K562 (cell line): ENCODE measurements at regions not wholly inside any gene's neighbourhood (a gene's known extent, or its start where the extent isn't known, plus 50 kb on each side); places are given as distances from the start of the nearest gene placed in this dataset.

Source experiments
- ATF7 ChIP-seq: fragments of 450-650 bp; IDR thresholded peaks from 2 replicates; pipeline ENCODE4 v1.7.1; 2014; ENCODE audit warnings: mild to moderate bottlenecking, moderate library complexity
- CBFB ChIP-seq: sonication (generic); formaldehyde crosslinking; IDR thresholded peaks from 2 replicates; pipeline ENCODE4 v1.4.0; 2020; ENCODE audit warnings: mild to moderate bottlenecking, missing genetic modification reagents
- CCNT2 ChIP-seq: IDR thresholded peaks from 2 replicates; pipeline ENCODE4 v1.6.1; 2011; ENCODE audit warnings: borderline replicate concordance, low read depth, mild to moderate bottlenecking, moderate library complexity, mixed read lengths, low read length; ENCODE audit not compliant: insufficient read length; ENCODE audit errors: extremely low read depth
- CEBPB ChIP-seq: fragments of 450-650 bp; IDR thresholded peaks from 2 replicates; pipeline ENCODE4 v1.6.1; 2016; ENCODE audit warnings: missing genetic modification characterization, missing compliant biosample characterization
- DIDO1 ChIP-seq: fragments of 450-650 bp; IDR thresholded peaks from 2 replicates; pipeline ENCODE4 v1.6.1; 2016; ENCODE audit warnings: low read depth, missing biosample characterization, missing genetic modification characterization
- E2F5 ChIP-seq: sonication (generic); formaldehyde crosslinking; IDR thresholded peaks from 2 replicates; pipeline ENCODE4 v1.8.0; 2022; ENCODE audit warnings: mild to moderate bottlenecking, missing genetic modification reagents
- E2F6 ChIP-seq, 2 experiments: IDR thresholded peaks; 2 replicates each; pipeline ENCODE4 v1.6.1; 2011; ENCODE audit warnings: borderline replicate concordance in 1 of 2, control low read depth in 1 of 2, low read depth in 1 of 2, low read length in 1 of 2, mild to moderate bottlenecking in 1 of 2, mixed read lengths in 1 of 2, moderate library complexity in 1 of 2; ENCODE audit not compliant: insufficient read depth in 1 of 2, insufficient read length in 1 of 2, poor library complexity in 1 of 2, severe bottlenecking in 1 of 2; ENCODE audit errors: extremely low read depth in 1 of 2
- EP300 ChIP-seq: IDR thresholded peaks from 2 replicates; pipeline ENCODE4 v1.6.1; 2012; ENCODE audit warnings: low read length, improper control_type of control experiment
- GABPB2 ChIP-seq: fragments of 250-450 bp; sonication (Bioruptor Pico); conservative IDR thresholded peaks from 2 replicates; pipeline ENCODE4 v1.5.1; 2021; ENCODE audit warnings: mild to moderate bottlenecking
- JUND ChIP-seq, 2 experiments: IDR thresholded peaks; 2 replicates in 1 of 2; 3 replicates in 1 of 2; pipeline ENCODE4 v1.6.1; 2011; ENCODE audit warnings: borderline replicate concordance in 2 of 2, low read depth in 2 of 2, low read length in 2 of 2, improper control_type of control experiment in 1 of 2, missing biosample characterization in 1 of 2, missing genetic modification characterization in 1 of 2, missing genetic modification reagents in 1 of 2
- MCM5 ChIP-seq: fragments of 450-650 bp; IDR thresholded peaks from 2 replicates; pipeline ENCODE4 v1.6.1; 2016; ENCODE audit warnings: low read depth
- MECOM ChIP-seq: fragments of 250-450 bp; sonication (Bioruptor Pico); IDR thresholded peaks from 2 replicates; pipeline ENCODE4 v1.8.0; 2022; ENCODE audit warnings: inconsistent platforms
- MYNN ChIP-seq, 2 experiments: sonication (generic); formaldehyde crosslinking in 1 of 2; IDR thresholded peaks; 2 replicates each; pipeline versions ENCODE4 v1.5.0 to v1.6.1; 2016 to 2020; ENCODE audit warnings: antibody characterized with exemption in 1 of 2, missing genetic modification reagents in 1 of 2
- PHF20 ChIP-seq: fragments of 450-650 bp; IDR thresholded peaks from 2 replicates; pipeline ENCODE4 v1.6.1; 2018; ENCODE audit not compliant: partially characterized antibody
- RERE ChIP-seq: sonication (generic); formaldehyde crosslinking; IDR thresholded peaks from 2 replicates; pipeline ENCODE4 v1.8.0; 2023; ENCODE audit warnings: missing genetic modification reagents, mild to moderate bottlenecking, borderline replicate concordance
- RNF2 ChIP-seq: sonication (generic); IDR thresholded peaks from 2 replicates; pipeline ENCODE4 v1.6.1; 2016
- TEAD1 ChIP-seq, 2 experiments: fragments of 450-650 bp in 1 of 2; sonication (generic) in 1 of 2; formaldehyde crosslinking; IDR thresholded peaks; 2 replicates each; pipeline versions ENCODE4 v1.4.0 to v1.8.0; 2020 to 2022; ENCODE audit warnings: mild to moderate bottlenecking in 2 of 2, missing genetic modification reagents in 1 of 2
- ZNF384 ChIP-seq: IDR thresholded peaks from 2 replicates; pipeline ENCODE4 v1.6.1; 2012; ENCODE audit warnings: low read depth, low read length, improper control_type of control experiment
- ZNF586 ChIP-seq: fragments of 450-650 bp; formaldehyde crosslinking; conservative IDR thresholded peaks from 2 replicates; pipeline ENCODE4 v1.4.0; 2020; ENCODE audit warnings: mild to moderate bottlenecking, moderate library complexity
- ZNF668 ChIP-seq: fragments of 250-450 bp; sonication (Bioruptor Pico); IDR thresholded peaks from 2 replicates; pipeline ENCODE4 v1.8.0; 2022; ENCODE audit warnings: mild to moderate bottlenecking, inconsistent platforms
- ZNF766 ChIP-seq: fragments of 200-800 bp; sonication (Bioruptor generic); conservative IDR thresholded peaks from 2 replicates; pipeline ENCODE4 v1.6.1; 2016; ENCODE audit warnings: missing genetic modification characterization, missing compliant biosample characterization

DNA sequence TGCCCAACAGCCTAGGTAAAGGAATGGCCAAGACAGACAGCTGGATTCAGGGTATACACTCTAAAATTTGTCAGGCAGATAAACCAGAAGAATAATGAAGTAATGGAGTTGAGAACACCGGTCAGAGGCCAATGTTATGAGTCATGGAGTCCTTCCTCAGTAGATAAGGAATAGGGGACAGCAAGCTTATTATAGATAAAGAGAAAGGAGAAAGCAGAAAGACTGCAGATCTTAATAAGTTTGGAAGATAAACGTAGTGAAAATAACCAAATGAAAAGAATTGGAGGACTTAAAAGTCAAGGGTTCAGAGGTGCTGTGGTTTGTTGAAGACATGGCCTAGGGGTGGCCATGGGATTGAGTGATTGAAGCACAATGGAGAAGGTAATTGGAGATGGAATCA lies 63.5 kb upstream of the NFE2L2 start (continued):
- TF ChIP-seq ZNF586 (CRISPR knock-in tag) (no peak), CBFB (CRISPR knock-in tag) (no peak), ZNF766 (CRISPR knock-in tag) (no peak), ATF7 (peak; percentile 48; the same call in 1 of the 2 replicates), DIDO1 (no peak), EP300 (peak; percentile 29), MECOM (0 out of 2 replicates have a peak, but pooled peaks have one; percentile 56), E2F6 (IDR thresholded peaks at IDR 0.05; ENCODE audit: borderline replicate concordance in 1 of 2, extremely low read depth in 1 of 2, insufficient read depth in 1 of 2, insufficient read length in 1 of 2, low read depth in 1 of 2, low read length in 1 of 2, poor library complexity in 1 of 2, severe bottlenecking in 1 of 2) (no peak), ZNF668 (CRISPR knock-in tag) (no peak), CCNT2 (no peak), ZNF384 (no peak), RNF2 (no peak), PHF20 (no peak), GABPB2 (CRISPR knock-in tag) (no peak), RERE (no peak), JUND (IDR thresholded peaks at IDR 0.05; ENCODE audit: borderline replicate concordance, low read depth, low read length) (peak; percentile 52; the same call in 1 of the 2 replicates), JUND (tag; IDR thresholded peaks at IDR 0.05; ENCODE audit: borderline replicate concordance, low read depth, low read length) (peak; percentile 16; the same call in 1 of the 3 replicates), TEAD1 (CRISPR knock-in tag; IDR thresholded peaks at IDR 0.05) (0 out of 4 replicates have a peak, but pooled peaks of 1 of the 2 experiments have one; percentile 19), CEBPB (tag) (no peak), E2F5 (CRISPR knock-in tag) (no peak), MYNN (IDR thresholded peaks at IDR 0.05) (no peak), MYNN (CRISPR knock-in tag; IDR thresholded peaks at IDR 0.05) (no peak), MCM5 (no peak)
